Thyroid gland (tissue), 4 donors: ENCODE measurements at regions not wholly inside any gene's neighbourhood (a gene's known extent, or its start where the extent isn't known, plus 50 kb on each side); places are given as distances from the start of the nearest gene placed in this dataset.
"Not testable (repeated sequence)": the region's sequence is repeated elsewhere in the genome, so short reads cannot be mapped to it uniquely, and the experiment has no call there.

Experiments
- DNase-seq, 2 donors: peaks; one replicate each; pipeline ENCODE4 v3.0.0-alpha.2; 2019
- H3K27ac ChIP-seq, 3 donors: fragments of 200-600 bp; sonication (generic); 1 replicate in 2 of 3; 2 replicates in 1 of 3; pipeline ENCODE4 v1.5.1; 2016 to 2019; ENCODE audit warnings: mild to moderate bottlenecking in 1 of 3, moderate library complexity in 1 of 3
- H3K27me3 ChIP-seq: fragments of 200-600 bp; sonication (generic); one replicate; pipeline ENCODE4 v1.5.1; 2019
- H3K36me3 ChIP-seq, 2 donors: fragments of 200-600 bp; sonication (generic); one replicate each; pipeline ENCODE4 v1.5.1; 2016 to 2019
- H3K4me1 ChIP-seq, 2 donors: fragments of 200-600 bp; sonication (generic); one replicate each; pipeline ENCODE4 v1.5.1; 2017 to 2019
- H3K4me3 ChIP-seq, 3 donors: fragments of 200-600 bp; sonication (generic); replicated peaks in 1 of 3; 1 replicate in 2 of 3; 2 replicates in 1 of 3; pipeline ENCODE4 v1.5.1; 2016; ENCODE audit warnings: mild to moderate bottlenecking in 1 of 3
- H3K9me3 ChIP-seq: fragments of 200-600 bp; sonication (generic); one replicate; pipeline ENCODE4 v1.5.1; 2017
- CTCF ChIP-seq, 6 experiments: fragments of 200-600 bp in 3 of 6; fragments of 450-650 bp in 3 of 6; sonication (generic) in 3 of 6; IDR thresholded peaks; one replicate each; pipeline ENCODE4 v1.5.1; 2016 to 2019; ENCODE audit warnings: antibody characterized with exemption in 6 of 6, mild to moderate bottlenecking in 2 of 6, inconsistent platforms in 1 of 6, moderate library complexity in 1 of 6
- POLR2A ChIP-seq, 2 donors: fragments of 450-650 bp; IDR thresholded peaks; one replicate each; pipeline ENCODE4 v1.6.1; 2017; ENCODE audit warnings: antibody characterized with exemption in 2 of 2, mild to moderate bottlenecking in 2 of 2, moderate library complexity in 1 of 2
- WGBS, 2 donors: methylation state at CpG; one replicate each; pipeline ENCODE4 v1.1.5; 2017; 5-methylcytosine and 5-hydroxymethylcytosine counted together
- intact Hi-C: fragments of 100-400 bp; cut with DNase I; formaldehyde crosslinking; loops from one replicate; pipeline ENCODE4 v1.15.1; 2023

- H3K9me3 ChIP-seq, result no peaks in the 10 kb centered on the region
- 78 to 83% methylated on average over 3 of the region's 3 CpGs for WGBS, 2 donors
- no peak overlapping the region for H3K27ac ChIP-seq
- no peak overlapping the region for H3K4me3 ChIP-seq
- no peaks in the 10 kb centered on the region for H3K36me3 ChIP-seq
- peaks cover 0 to 7% of the 10 kb centered on the region in 2 donors for H3K4me1 ChIP-seq
- TF ChIP-seq CTCF (IDR thresholded peaks at IDR 0.05), result no peak
- TF ChIP-seq POLR2A (IDR thresholded peaks at IDR 0.05), result no peak
- H3K27me3 ChIP-seq, result no peaks in the 10 kb centered on the region
- DNase-seq, result no peak
- intact Hi-C loops, result no loop called here
Measured at GRCh38 chr3:150275941-150276340, 132.2 kb upstream of the TSC22D2 start.

GRCh38 chr3:150274372-150274771, 133.7 kb upstream of the TSC22D2 start:
- Histone ChIP-seq H3K27me3 (no peaks in the 10 kb centered on the region), H3K4me1 (peaks cover 0 to 7% of the 10 kb centered on the region in 2 donors), H3K36me3 (no peaks in the 10 kb centered on the region), H3K27ac (no peak overlapping the region), H3K9me3 (no peaks in the 10 kb centered on the region), H3K4me3 (no peak overlapping the region)
- 88 to 91% methylated on average over 3 of the region's 3 CpGs for WGBS, 2 donors
- intact Hi-C loops, result no loop called here
- no peak for TF ChIP-seq CTCF (IDR thresholded peaks at IDR 0.05)
- no peak for TF ChIP-seq POLR2A (IDR thresholded peaks at IDR 0.05)
- DNase-seq, result no peak

GRCh38 chr3:150273396-150273795, 134.7 kb upstream of the TSC22D2 start:
- 61 to 69% methylated on average over 2 of the region's 2 CpGs for WGBS, 2 donors
- no peak overlapping the region for H3K27ac ChIP-seq
- H3K27me3 ChIP-seq, result no peaks in the 10 kb centered on the region

GRCh38 chr3:150271591-150271960, 136.5 kb upstream of the TSC22D2 start:
- no peak overlapping the region for H3K4me3 ChIP-seq
- no peak overlapping the region for H3K27ac ChIP-seq
- TF ChIP-seq POLR2A (IDR thresholded peaks at IDR 0.05) (no peak), CTCF (IDR thresholded peaks at IDR 0.05) (no peak)
- peaks cover 0 to 7% of the 10 kb centered on the region in 2 donors for H3K4me1 ChIP-seq
- no peak for DNase-seq
- no peaks in the 10 kb centered on the region for H3K36me3 ChIP-seq
- no peaks in the 10 kb centered on the region for H3K27me3 ChIP-seq
- H3K9me3 ChIP-seq, result no peaks in the 10 kb centered on the region
- intact Hi-C loops, result no loop called here

More at GRCh38 chr3:150273396-150273795, 134.7 kb upstream of the TSC22D2 start:
- DNase-seq, result no peak
- Histone ChIP-seq H3K4me1 (peaks cover 0 to 7% of the 10 kb centered on the region in 2 donors), H3K36me3 (no peaks in the 10 kb centered on the region), H3K9me3 (no peaks in the 10 kb centered on the region), H3K4me3 (no peak overlapping the region)
- intact Hi-C loops, result no loop called here
- TF ChIP-seq POLR2A (IDR thresholded peaks at IDR 0.05) (no peak), CTCF (IDR thresholded peaks at IDR 0.05) (no peak)

- no peak for DNase-seq
- Histone ChIP-seq H3K9me3 (no peaks in the 10 kb centered on the region), H3K4me1 (peaks cover 0 to 7% of the 10 kb centered on the region in 2 donors), H3K27ac (no peak overlapping the region), H3K4me3 (no peak overlapping the region), H3K36me3 (no peaks in the 10 kb centered on the region), H3K27me3 (no peaks in the 10 kb centered on the region)
- TF ChIP-seq CTCF (IDR thresholded peaks at IDR 0.05) (no peak), POLR2A (IDR thresholded peaks at IDR 0.05) (no peak)
- 84 to 93% methylated on average over 4 of the region's 4 CpGs for WGBS, 2 donors
- intact Hi-C loops, result no loop called here
Measured at GRCh38 chr3:150270883-150271590, 137.1 kb upstream of the TSC22D2 start.

- intact Hi-C loops, H3K27ac ChIP-seq, H3K4me3 ChIP-seq, DNase-seq, H3K36me3 ChIP-seq, H3K27me3 ChIP-seq, H3K4me1 ChIP-seq, H3K9me3 ChIP-seq: not testable (repeated sequence)
- 87 to 93% methylated on average over 3 of the region's 3 CpGs for whole genome bisulfite sequencing, 2 donors
Measured at GRCh38 chr3:150270444-150270843, 137.7 kb upstream of the TSC22D2 start.
